ENCODE measurements at regions not wholly inside any gene's neighbourhood (a gene's known extent, or its start where the extent isn't known, plus 50 kb on each side); places are given as distances from the start of the nearest gene placed in this dataset.

DNA sequence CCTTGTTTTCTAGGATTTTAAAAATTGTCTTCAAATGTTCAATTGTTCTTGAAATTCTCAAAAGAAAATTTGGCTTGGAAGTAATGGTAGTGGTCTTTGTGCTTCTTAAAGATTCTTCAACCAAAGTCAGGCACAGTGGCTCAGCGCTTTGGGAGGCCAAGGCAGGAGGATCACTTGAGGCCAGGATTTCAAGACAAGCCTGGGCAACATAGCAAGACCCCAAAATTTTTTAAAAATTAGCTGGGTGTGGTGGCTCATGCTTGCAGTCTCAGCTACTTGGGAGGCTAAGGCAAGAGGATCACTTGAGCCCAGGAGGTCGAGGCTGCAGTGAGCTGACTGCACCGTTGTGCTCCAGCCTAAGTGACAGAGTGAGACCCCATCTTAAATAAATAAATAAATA is 153.5 kb upstream of the ZNF507 start:
- H3K36me3 ChIP-seq (ENCODE audit: control insufficient read depth in 2 of 2, extremely low read depth in 1 of 2, insufficient read depth in 2 of 2, low read length in 2 of 2): no peaks in the 10 kb centered on the region
- H3K27me3 ChIP-seq (ENCODE audit: control insufficient read depth, extremely low read depth, insufficient read depth, low read length): no peaks in the 10 kb centered on the region
- H3K9me1 ChIP-seq (ENCODE audit: control insufficient read depth, extremely low read depth, insufficient read depth, low read length): no peaks in the 10 kb centered on the region
- no peaks in the 10 kb centered on the region for H3K79me2 ChIP-seq (ENCODE audit: control insufficient read depth, insufficient read depth, low read length)
- peaks cover 4% of the 10 kb centered on the region for H3K9me3 ChIP-seq (ENCODE audit: control insufficient read depth, low read depth, low read length)
- no peak overlapping the region for H3K4me2 ChIP-seq (ENCODE audit: control insufficient read depth, extremely low read depth, insufficient read depth, low read depth, low read length)
- H4K20me1 ChIP-seq (ENCODE audit: control insufficient read depth, extremely low read depth, insufficient read depth, low read length): no peaks in the 10 kb centered on the region
- H2AFZ ChIP-seq (ENCODE audit: control insufficient read depth, low read length): no peak overlapping the region
- no peak for FAIRE-seq
- DNase-seq (ENCODE audit: low read depth, low spot score): no peak
- H3K27ac ChIP-seq (ENCODE audit: control insufficient read depth, insufficient read depth, low read length): no peak overlapping the region
- H3K9ac ChIP-seq (ENCODE audit: control insufficient read depth, extremely low read depth, insufficient read depth, low read length): no peak overlapping the region
- no peaks in the 10 kb centered on the region for H3K4me1 ChIP-seq (ENCODE audit: control insufficient read depth, extremely low read depth, insufficient read depth, low read length)
- H3K4me3 ChIP-seq (ENCODE audit: control insufficient read depth in 2 of 3, extremely low read depth in 1 of 3, insufficient read depth in 2 of 3, low read depth in 1 of 3, low read length in 3 of 3): no peak overlapping the region
- dilution Hi-C loops (cut with MboI; ENCODE audit: extremely low pct_ligation_motif_present, low sequenced_read_pairs): no loop called here
- TF ChIP-seq, protein P1, sequence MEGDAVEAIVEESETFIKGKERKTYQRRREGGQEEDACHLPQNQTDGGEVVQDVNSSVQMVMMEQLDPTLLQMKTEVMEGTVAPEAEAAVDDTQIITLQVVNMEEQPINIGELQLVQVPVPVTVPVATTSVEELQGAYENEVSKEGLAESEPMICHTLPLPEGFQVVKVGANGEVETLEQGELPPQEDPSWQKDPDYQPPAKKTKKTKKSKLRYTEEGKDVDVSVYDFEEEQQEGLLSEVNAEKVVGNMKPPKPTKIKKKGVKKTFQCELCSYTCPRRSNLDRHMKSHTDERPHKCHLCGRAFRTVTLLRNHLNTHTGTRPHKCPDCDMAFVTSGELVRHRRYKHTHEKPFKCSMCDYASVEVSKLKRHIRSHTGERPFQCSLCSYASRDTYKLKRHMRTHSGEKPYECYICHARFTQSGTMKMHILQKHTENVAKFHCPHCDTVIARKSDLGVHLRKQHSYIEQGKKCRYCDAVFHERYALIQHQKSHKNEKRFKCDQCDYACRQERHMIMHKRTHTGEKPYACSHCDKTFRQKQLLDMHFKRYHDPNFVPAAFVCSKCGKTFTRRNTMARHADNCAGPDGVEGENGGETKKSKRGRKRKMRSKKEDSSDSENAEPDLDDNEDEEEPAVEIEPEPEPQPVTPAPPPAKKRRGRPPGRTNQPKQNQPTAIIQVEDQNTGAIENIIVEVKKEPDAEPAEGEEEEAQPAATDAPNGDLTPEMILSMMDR (optimal IDR thresholded peaks at IDR 0.05 in 1 of 3, IDR thresholded peaks at IDR 0.05 in 1 of 3, conservative IDR thresholded peaks at IDR 0.05 in 1 of 3; ENCODE audit: extremely low read depth in 1 of 3, insufficient read depth in 2 of 3, low read length in 3 of 3): no peak
- TF ChIP-seq EZH2 (IDR thresholded peaks at IDR 0.05; ENCODE audit: low read length): no peak

DNA sequence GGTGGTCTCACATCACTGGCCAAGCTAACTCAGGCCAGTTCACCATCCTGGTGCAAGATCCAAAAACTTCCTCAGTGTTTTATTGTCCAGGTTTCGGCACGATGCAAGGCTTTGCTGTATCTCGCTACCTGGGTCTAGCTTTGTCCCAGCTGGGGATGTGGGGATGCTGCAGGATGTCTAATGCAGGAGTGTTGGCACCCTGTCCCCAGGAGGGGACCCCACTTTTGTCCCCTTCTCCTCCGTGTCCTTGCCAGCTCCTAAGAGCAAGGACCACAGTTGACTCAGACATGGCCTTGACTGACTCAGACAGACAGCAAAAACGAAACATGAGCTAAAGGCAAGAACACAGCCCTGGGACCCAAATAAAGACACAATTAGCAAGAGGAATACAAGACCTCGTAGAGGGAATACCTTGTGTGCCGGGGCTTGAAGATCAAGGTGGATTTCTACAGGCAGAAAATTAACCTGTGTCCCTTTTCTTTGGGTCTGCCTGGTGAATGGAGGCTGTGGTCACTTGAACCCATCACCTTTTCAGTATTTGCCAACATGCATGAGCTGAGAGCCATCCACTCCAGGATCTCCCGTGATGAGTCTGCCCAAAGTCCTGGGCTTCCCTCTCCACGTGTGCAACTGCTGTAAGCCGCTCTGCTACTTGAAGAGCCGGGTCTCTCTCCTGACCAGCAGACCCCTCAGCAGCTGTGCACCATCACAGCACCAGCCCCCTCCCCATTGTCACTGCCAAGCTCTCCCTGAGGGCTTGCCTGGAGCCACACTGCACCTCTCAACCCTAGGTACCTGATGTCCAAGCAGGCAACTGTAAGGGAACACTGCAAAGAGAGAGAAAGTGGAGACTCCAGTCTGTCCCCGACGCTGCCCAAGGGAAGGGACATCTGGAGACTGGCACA is 149.5 kb upstream of the ZNF507 start:
- H3K4me3 ChIP-seq (ENCODE audit: control insufficient read depth in 2 of 3, extremely low read depth in 1 of 3, insufficient read depth in 2 of 3, low read depth in 1 of 3, low read length in 3 of 3): no peak overlapping the region
- DNase-seq (ENCODE audit: low read depth, low spot score) (no peak), FAIRE-seq (no peak)
- no peak overlapping the region for H3K9ac ChIP-seq (ENCODE audit: control insufficient read depth, extremely low read depth, insufficient read depth, low read length)
- H2AFZ ChIP-seq (ENCODE audit: control insufficient read depth, low read length): no peak overlapping the region
- H3K27ac ChIP-seq (ENCODE audit: control insufficient read depth, insufficient read depth, low read length): no peak overlapping the region
- H3K27me3 ChIP-seq (ENCODE audit: control insufficient read depth, extremely low read depth, insufficient read depth, low read length): no peaks in the 10 kb centered on the region
- no peaks in the 10 kb centered on the region for H3K79me2 ChIP-seq (ENCODE audit: control insufficient read depth, insufficient read depth, low read length)
- H3K9me3 ChIP-seq (ENCODE audit: control insufficient read depth, low read depth, low read length): peaks cover 6% of the 10 kb centered on the region
- no peaks in the 10 kb centered on the region for H3K36me3 ChIP-seq (ENCODE audit: control insufficient read depth in 2 of 2, extremely low read depth in 1 of 2, insufficient read depth in 2 of 2, low read length in 2 of 2)
- H3K4me2 ChIP-seq (ENCODE audit: control insufficient read depth, extremely low read depth, insufficient read depth, low read depth, low read length): no peak overlapping the region
- dilution Hi-C loops (cut with MboI; ENCODE audit: extremely low pct_ligation_motif_present, low sequenced_read_pairs): no loop called here
- H4K20me1 ChIP-seq (ENCODE audit: control insufficient read depth, extremely low read depth, insufficient read depth, low read length): no peaks in the 10 kb centered on the region
- no peaks in the 10 kb centered on the region for H3K4me1 ChIP-seq (ENCODE audit: control insufficient read depth, extremely low read depth, insufficient read depth, low read length)
- H3K9me1 ChIP-seq (ENCODE audit: control insufficient read depth, extremely low read depth, insufficient read depth, low read length): no peaks in the 10 kb centered on the region
- TF ChIP-seq, protein P1 (optimal IDR thresholded peaks at IDR 0.05 in 1 of 3, IDR thresholded peaks at IDR 0.05 in 1 of 3, conservative IDR thresholded peaks at IDR 0.05 in 1 of 3; ENCODE audit: extremely low read depth in 1 of 3, insufficient read depth in 2 of 3, low read length in 3 of 3): no peak
- TF ChIP-seq EZH2 (IDR thresholded peaks at IDR 0.05; ENCODE audit: low read length): no peak

Measured in keratinocyte (primary cell).